ENCODE measurements at regions not wholly inside any gene's neighbourhood (a gene's known extent, or its start where the extent isn't known, plus 50 kb on each side); places are given as distances from the start of the nearest gene placed in this dataset.
"Not testable (repeated sequence)": the region's sequence is repeated elsewhere in the genome, so short reads cannot be mapped to it uniquely, and the experiment has no call there.

- not testable (repeated sequence) for TF ChIP-seq CTCF, POLR2A (IDR thresholded peaks at IDR 0.05)
Measured at GRCh38 chr4:189810318-189811181, 130.1 kb upstream of the FRG1 start.
